ENCODE measurements at regions not wholly inside any gene's neighbourhood (a gene's known extent, or its start where the extent isn't known, plus 50 kb on each side); places are given as distances from the start of the nearest gene placed in this dataset.

- TF ChIP-seq CTCF (IDR thresholded peaks at IDR 0.05): no peak
- no peak overlapping the region for H2AFZ ChIP-seq
- H3K9me3 ChIP-seq (ENCODE audit: control insufficient read depth, low read length): no peaks in the 10 kb centered on the region
- no peak overlapping the region for H3K4me2 ChIP-seq (ENCODE audit: low read length)
- H3K27me3 ChIP-seq (ENCODE audit: control insufficient read depth, insufficient read depth, low read length): no peaks in the 10 kb centered on the region
- no peaks in the 10 kb centered on the region for H3K4me1 ChIP-seq
- H3K27ac ChIP-seq: no peak overlapping the region
- no peaks in the 10 kb centered on the region for H3K36me3 ChIP-seq (ENCODE audit: control insufficient read depth, insufficient read depth, low read length)
- no peak overlapping the region for H3K9ac ChIP-seq
- no peaks in the 10 kb centered on the region for H3K79me2 ChIP-seq
- no peak overlapping the region for H3K4me3 ChIP-seq (ENCODE audit: low read depth, low read length)
These were observed 177.6 kb upstream of the FBXL7 start for GRCh38 chr5:15322421-15322820.

GRCh38 chr5:15321776-15322175 is 178.2 kb upstream of the FBXL7 start:
- no peaks in the 10 kb centered on the region for H3K27me3 ChIP-seq (ENCODE audit: control insufficient read depth, insufficient read depth, low read length)
- no peaks in the 10 kb centered on the region for H3K79me2 ChIP-seq
- H3K36me3 ChIP-seq (ENCODE audit: control insufficient read depth, insufficient read depth, low read length): no peaks in the 10 kb centered on the region
- H2AFZ ChIP-seq: no peak overlapping the region
- no peak for TF ChIP-seq CTCF (IDR thresholded peaks at IDR 0.05)
- H3K4me1 ChIP-seq: no peaks in the 10 kb centered on the region
- H3K4me2 ChIP-seq (ENCODE audit: low read length): no peak overlapping the region
- H3K27ac ChIP-seq: no peak overlapping the region
- H3K4me3 ChIP-seq (ENCODE audit: low read depth, low read length): no peak overlapping the region
- no peaks in the 10 kb centered on the region for H3K9me3 ChIP-seq (ENCODE audit: control insufficient read depth, low read length)
- no peak overlapping the region for H3K9ac ChIP-seq

- Histone ChIP-seq H3K79me2 (no peaks in the 10 kb centered on the region), H2AFZ (no peak overlapping the region), H3K9me3 (ENCODE audit: control insufficient read depth, low read length) (no peaks in the 10 kb centered on the region)
These were observed 179.1 kb upstream of the FBXL7 start for GRCh38 chr5:15320871-15321270.

GRCh38 chr5:15304914-15305834 is 194.8 kb upstream of the FBXL7 start:
- no peak for TF ChIP-seq CTCF (IDR thresholded peaks at IDR 0.05)
- no peaks in the 10 kb centered on the region for H3K36me3 ChIP-seq (ENCODE audit: control insufficient read depth, insufficient read depth, low read length)
- H3K9me3 ChIP-seq (ENCODE audit: control insufficient read depth, low read length): no peaks in the 10 kb centered on the region
- no peak overlapping the region for H2AFZ ChIP-seq
- no peak overlapping the region for H3K4me3 ChIP-seq (ENCODE audit: low read depth, low read length)
- H3K27ac ChIP-seq: no peak overlapping the region
- no peak overlapping the region for H3K9ac ChIP-seq
- no peaks in the 10 kb centered on the region for H3K4me1 ChIP-seq
- H3K79me2 ChIP-seq: no peaks in the 10 kb centered on the region
- no peak overlapping the region for H3K4me2 ChIP-seq (ENCODE audit: low read length)
- no peaks in the 10 kb centered on the region for H3K27me3 ChIP-seq (ENCODE audit: control insufficient read depth, insufficient read depth, low read length)

More at GRCh38 chr5:15320871-15321270, 179.1 kb upstream of the FBXL7 start:
- H3K4me3 ChIP-seq (ENCODE audit: low read depth, low read length): no peak overlapping the region
- no peak for TF ChIP-seq CTCF (IDR thresholded peaks at IDR 0.05)
- H3K4me2 ChIP-seq (ENCODE audit: low read length): no peak overlapping the region
- no peak overlapping the region for H3K27ac ChIP-seq
- H3K4me1 ChIP-seq: no peaks in the 10 kb centered on the region
- no peak overlapping the region for H3K9ac ChIP-seq
- H3K27me3 ChIP-seq (ENCODE audit: control insufficient read depth, insufficient read depth, low read length): no peaks in the 10 kb centered on the region
- H3K36me3 ChIP-seq (ENCODE audit: control insufficient read depth, insufficient read depth, low read length): no peaks in the 10 kb centered on the region
